K562 (cell line): ENCODE measurements at regions not wholly inside any gene's neighbourhood (a gene's known extent, or its start where the extent isn't known, plus 50 kb on each side); places are given as distances from the start of the nearest gene placed in this dataset.
A peak's percentile ranks its signal among the peaks of the same experiment; 100 is the strongest.

ENCODE experiments used
- ELF1 ChIP-seq: fragments of 200-800 bp; sonication (Bioruptor generic); IDR thresholded peaks from 2 replicates; pipeline ENCODE4 v1.6.1; 2016; ENCODE audit warnings: missing genetic modification characterization, missing compliant biosample characterization
- MCM2 ChIP-seq: fragments of 450-650 bp; IDR thresholded peaks from 2 replicates; pipeline ENCODE4 v1.6.1; 2017; ENCODE audit warnings: low read depth, mild to moderate bottlenecking
- PML ChIP-seq: IDR thresholded peaks from 2 replicates; pipeline ENCODE4 v1.6.1; 2012; ENCODE audit warnings: low read length, inconsistent platforms
- SIRT6 ChIP-seq: IDR thresholded peaks from one replicate; pipeline ENCODE4 v1.6.1; 2012; ENCODE audit warnings: low read depth, mild to moderate bottlenecking, control low read depth, inconsistent platforms, low read length, moderate library complexity
- ZFX ChIP-seq: sonication (generic); formaldehyde crosslinking; IDR thresholded peaks from 2 replicates; pipeline ENCODE4 v1.8.0; 2022; ENCODE audit warnings: mild to moderate bottlenecking, missing genetic modification reagents, moderate library complexity
- ZNF311 ChIP-seq: fragments of 250-450 bp; sonication (Bioruptor Pico); IDR thresholded peaks from 2 replicates; pipeline ENCODE4 v1.4.0; 2020; ENCODE audit warnings: mild to moderate bottlenecking, moderate library complexity
- ZNF75A ChIP-seq: fragments of 450-650 bp; formaldehyde crosslinking; IDR thresholded peaks from 2 replicates; pipeline ENCODE4 v1.4.0; 2020; ENCODE audit warnings: mild to moderate bottlenecking
- TF ChIP-seq, protein P1 (sequence below): IDR thresholded peaks from 3 replicates; pipeline ENCODE4 v1.6.1; 2011; ENCODE audit warnings: borderline replicate concordance, mild to moderate bottlenecking; ENCODE audit not compliant: insufficient read length, insufficient read depth
- TF ChIP-seq, protein P2 (sequence below): IDR thresholded peaks from 2 replicates; pipeline ENCODE4 v1.6.1; 2011; ENCODE audit warnings: borderline replicate concordance, low read depth, mild to moderate bottlenecking, moderate library complexity, low read length; ENCODE audit not compliant: insufficient read depth, poor library complexity, severe bottlenecking
- TF ChIP-seq, protein P3 (sequence below): fragments of 450-650 bp; IDR thresholded peaks from 2 replicates; pipeline ENCODE4 v1.7.1; 2018; ENCODE audit warnings: mild to moderate bottlenecking, low read depth; ENCODE audit not compliant: partially characterized antibody
- TF ChIP-seq, protein P4 (sequence below): fragments of 450-650 bp; formaldehyde crosslinking; IDR thresholded peaks from 2 replicates; pipeline ENCODE4 v1.4.0; 2020; ENCODE audit warnings: mild to moderate bottlenecking, moderate library complexity
- TF ChIP-seq, protein P5 (sequence below): sonication (generic); formaldehyde crosslinking; IDR thresholded peaks from 2 replicates; pipeline ENCODE4 v1.8.1; 2023; ENCODE audit warnings: missing genetic modification reagents, mild to moderate bottlenecking, borderline replicate concordance

DNA sequence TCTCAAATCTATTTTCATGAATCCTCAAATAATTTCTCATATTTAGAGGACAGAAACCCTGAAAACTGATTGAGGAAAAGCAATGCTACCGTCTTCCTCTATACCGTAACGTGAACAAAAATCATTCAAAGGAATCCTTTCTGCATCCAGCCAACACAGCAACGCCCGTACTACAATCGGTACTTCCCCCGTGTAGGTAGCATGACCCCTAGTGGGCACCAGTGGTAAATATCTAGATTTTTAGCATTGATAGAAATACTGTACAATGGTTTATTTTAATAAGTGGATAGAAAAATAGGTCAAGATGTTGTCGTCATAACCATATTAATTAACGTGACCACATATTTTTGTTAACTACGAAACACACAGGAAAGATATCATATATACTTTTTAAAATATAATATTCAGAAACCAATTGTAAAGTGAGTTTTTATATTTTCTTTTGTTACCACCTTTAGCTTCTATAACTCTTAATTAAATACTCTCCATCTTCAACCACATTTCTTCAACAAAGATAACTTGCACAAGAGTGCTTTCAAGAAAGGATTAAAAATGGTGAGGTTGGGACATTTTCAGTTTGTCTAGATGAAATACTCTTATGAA, 194.1 kb downstream of the SS18 start (continued):
- TF ChIP-seq, protein P1, sequence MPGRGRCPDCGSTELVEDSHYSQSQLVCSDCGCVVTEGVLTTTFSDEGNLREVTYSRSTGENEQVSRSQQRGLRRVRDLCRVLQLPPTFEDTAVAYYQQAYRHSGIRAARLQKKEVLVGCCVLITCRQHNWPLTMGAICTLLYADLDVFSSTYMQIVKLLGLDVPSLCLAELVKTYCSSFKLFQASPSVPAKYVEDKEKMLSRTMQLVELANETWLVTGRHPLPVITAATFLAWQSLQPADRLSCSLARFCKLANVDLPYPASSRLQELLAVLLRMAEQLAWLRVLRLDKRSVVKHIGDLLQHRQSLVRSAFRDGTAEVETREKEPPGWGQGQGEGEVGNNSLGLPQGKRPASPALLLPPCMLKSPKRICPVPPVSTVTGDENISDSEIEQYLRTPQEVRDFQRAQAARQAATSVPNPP, result no peak
- TF ChIP-seq PML, result no peak
- TF ChIP-seq ZNF75A (CRISPR knock-in tag), result no peak
- TF ChIP-seq ELF1 (tag), result no peak
- no peak for TF ChIP-seq MCM2
- TF ChIP-seq, protein P2, sequence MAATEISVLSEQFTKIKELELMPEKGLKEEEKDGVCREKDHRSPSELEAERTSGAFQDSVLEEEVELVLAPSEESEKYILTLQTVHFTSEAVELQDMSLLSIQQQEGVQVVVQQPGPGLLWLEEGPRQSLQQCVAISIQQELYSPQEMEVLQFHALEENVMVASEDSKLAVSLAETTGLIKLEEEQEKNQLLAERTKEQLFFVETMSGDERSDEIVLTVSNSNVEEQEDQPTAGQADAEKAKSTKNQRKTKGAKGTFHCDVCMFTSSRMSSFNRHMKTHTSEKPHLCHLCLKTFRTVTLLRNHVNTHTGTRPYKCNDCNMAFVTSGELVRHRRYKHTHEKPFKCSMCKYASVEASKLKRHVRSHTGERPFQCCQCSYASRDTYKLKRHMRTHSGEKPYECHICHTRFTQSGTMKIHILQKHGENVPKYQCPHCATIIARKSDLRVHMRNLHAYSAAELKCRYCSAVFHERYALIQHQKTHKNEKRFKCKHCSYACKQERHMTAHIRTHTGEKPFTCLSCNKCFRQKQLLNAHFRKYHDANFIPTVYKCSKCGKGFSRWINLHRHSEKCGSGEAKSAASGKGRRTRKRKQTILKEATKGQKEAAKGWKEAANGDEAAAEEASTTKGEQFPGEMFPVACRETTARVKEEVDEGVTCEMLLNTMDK, result peak; percentile 10
- TF ChIP-seq, protein P3, sequence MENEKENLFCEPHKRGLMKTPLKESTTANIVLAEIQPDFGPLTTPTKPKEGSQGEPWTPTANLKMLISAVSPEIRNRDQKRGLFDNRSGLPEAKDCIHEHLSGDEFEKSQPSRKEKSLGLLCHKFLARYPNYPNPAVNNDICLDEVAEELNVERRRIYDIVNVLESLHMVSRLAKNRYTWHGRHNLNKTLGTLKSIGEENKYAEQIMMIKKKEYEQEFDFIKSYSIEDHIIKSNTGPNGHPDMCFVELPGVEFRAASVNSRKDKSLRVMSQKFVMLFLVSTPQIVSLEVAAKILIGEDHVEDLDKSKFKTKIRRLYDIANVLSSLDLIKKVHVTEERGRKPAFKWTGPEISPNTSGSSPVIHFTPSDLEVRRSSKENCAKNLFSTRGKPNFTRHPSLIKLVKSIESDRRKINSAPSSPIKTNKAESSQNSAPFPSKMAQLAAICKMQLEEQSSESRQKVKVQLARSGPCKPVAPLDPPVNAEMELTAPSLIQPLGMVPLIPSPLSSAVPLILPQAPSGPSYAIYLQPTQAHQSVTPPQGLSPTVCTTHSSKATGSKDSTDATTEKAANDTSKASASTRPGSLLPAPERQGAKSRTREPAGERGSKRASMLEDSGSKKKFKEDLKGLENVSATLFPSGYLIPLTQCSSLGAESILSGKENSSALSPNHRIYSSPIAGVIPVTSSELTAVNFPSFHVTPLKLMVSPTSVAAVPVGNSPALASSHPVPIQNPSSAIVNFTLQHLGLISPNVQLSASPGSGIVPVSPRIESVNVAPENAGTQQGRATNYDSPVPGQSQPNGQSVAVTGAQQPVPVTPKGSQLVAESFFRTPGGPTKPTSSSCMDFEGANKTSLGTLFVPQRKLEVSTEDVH, result no peak
- TF ChIP-seq, protein P4, sequence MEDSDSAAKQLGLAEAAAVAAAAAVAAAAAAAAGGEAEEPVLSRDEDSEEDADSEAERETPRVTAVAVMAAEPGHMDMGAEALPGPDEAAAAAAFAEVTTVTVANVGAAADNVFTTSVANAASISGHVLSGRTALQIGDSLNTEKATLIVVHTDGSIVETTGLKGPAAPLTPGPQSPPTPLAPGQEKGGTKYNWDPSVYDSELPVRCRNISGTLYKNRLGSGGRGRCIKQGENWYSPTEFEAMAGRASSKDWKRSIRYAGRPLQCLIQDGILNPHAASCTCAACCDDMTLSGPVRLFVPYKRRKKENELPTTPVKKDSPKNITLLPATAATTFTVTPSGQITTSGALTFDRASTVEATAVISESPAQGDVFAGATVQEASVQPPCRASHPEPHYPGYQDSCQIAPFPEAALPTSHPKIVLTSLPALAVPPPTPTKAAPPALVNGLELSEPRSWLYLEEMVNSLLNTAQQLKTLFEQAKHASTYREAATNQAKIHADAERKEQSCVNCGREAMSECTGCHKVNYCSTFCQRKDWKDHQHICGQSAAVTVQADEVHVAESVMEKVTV (CRISPR knock-in tag), result peak; percentile 12; the same call in 1 of the 2 replicates
- TF ChIP-seq, protein P5, sequence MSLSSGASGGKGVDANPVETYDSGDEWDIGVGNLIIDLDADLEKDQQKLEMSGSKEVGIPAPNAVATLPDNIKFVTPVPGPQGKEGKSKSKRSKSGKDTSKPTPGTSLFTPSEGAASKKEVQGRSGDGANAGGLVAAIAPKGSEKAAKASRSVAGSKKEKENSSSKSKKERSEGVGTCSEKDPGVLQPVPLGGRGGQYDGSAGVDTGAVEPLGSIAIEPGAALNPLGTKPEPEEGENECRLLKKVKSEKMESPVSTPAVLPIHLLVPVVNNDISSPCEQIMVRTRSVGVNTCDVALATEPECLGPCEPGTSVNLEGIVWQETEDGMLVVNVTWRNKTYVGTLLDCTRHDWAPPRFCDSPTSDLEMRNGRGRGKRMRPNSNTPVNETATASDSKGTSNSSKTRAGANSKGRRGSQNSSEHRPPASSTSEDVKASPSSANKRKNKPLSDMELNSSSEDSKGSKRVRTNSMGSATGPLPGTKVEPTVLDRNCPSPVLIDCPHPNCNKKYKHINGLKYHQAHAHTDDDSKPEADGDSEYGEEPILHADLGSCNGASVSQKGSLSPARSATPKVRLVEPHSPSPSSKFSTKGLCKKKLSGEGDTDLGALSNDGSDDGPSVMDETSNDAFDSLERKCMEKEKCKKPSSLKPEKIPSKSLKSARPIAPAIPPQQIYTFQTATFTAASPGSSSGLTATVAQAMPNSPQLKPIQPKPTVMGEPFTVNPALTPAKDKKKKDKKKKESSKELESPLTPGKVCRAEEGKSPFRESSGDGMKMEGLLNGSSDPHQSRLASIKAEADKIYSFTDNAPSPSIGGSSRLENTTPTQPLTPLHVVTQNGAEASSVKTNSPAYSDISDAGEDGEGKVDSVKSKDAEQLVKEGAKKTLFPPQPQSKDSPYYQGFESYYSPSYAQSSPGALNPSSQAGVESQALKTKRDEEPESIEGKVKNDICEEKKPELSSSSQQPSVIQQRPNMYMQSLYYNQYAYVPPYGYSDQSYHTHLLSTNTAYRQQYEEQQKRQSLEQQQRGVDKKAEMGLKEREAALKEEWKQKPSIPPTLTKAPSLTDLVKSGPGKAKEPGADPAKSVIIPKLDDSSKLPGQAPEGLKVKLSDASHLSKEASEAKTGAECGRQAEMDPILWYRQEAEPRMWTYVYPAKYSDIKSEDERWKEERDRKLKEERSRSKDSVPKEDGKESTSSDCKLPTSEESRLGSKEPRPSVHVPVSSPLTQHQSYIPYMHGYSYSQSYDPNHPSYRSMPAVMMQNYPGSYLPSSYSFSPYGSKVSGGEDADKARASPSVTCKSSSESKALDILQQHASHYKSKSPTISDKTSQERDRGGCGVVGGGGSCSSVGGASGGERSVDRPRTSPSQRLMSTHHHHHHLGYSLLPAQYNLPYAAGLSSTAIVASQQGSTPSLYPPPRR (CRISPR knock-in tag), result no peak
- no peak for TF ChIP-seq SIRT6
- TF ChIP-seq ZFX, result no peak
- no peak for TF ChIP-seq ZNF311 (CRISPR knock-in tag)
